ENCODE measurements at regions not wholly inside any gene's neighbourhood (a gene's known extent, or its start where the extent isn't known, plus 50 kb on each side); places are given as distances from the start of the nearest gene placed in this dataset.
"Not testable (repeated sequence)": the region's sequence is repeated elsewhere in the genome, so short reads cannot be mapped to it uniquely, and the experiment has no call there.

DNA sequence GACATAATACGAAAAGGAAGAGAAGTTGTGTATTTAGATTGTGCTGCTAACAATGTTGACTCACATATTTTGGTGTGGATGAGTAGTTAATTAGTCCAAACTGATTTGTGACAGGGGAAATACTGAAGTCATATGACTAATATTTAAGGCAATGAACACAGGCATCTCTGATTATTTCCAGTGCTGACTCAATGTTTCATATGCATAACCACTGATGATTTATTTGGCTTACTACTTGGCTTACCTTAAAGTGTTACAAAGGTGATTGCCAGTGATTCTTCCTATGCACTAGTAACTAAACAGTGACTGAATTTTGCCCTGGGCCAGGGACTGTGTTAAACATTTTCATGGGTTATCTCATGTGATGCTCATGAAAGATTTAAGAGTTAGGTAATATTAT, 722.6 kb downstream of the METTL4 start:
- DNase-seq (ENCODE audit: low spot score) = peak; percentile 13

DNA sequence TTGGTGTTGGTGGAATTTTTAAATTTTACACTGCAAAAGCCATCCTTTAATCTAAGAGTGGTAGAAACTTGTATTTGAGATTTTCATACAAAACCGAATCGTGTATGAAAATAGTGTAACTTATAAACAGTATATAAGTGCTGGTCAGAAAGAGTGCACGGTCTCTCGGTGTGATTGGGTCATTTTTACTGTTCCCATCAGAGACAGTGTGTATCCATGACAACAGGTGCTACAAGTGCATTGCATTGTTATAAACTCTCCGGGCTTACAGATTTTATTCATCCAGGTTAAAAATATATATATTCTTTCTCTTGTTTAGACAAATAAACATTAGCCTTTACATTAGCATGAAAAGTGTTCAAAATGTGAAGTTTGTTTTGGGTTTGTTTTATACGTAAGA, 721.9 kb downstream of the METTL4 start:
- DNase-seq (ENCODE audit: low spot score) = no peak

DNA sequence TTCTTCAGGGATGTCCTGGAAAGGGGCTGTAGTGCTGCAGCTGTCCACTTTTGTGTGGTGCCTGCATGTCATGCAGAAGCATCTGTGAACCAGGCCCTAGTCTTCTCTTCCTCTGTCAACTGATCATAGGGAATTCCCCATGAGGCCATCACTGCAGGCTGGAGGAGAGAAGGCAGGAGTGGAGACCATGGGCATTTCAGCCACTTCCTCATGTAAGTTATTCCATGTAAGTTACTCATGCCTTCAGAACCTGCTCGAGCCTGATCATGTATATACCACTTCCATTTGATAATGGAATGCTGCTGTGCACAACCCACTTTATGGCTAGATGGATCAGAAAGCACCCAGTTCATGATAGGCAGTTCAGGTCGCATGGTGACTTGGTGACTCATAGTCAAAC, 714.0 kb downstream of the METTL4 start:
- DNase-seq (ENCODE audit: low spot score) = not testable (repeated sequence)

DNA sequence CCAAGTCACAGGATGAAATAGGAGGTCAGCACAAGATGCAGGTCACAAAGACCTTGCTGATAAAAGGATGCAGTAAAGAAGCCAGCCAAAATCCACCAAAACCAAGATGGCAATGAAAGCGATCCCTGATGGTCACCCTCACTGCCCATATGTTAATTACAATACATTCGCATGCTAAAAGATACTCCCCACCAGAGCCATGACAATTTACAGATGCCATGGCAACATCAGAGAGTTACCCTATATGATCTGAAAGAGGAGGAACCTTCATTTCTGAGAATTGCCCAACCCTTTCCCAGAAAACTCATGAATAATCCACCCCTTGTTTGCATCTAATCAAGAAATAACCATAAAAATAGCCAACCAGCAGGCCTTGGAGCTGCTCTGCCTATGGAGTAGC, 709.8 kb downstream of the METTL4 start:
- DNase-seq (ENCODE audit: low spot score) = no peak

DNA sequence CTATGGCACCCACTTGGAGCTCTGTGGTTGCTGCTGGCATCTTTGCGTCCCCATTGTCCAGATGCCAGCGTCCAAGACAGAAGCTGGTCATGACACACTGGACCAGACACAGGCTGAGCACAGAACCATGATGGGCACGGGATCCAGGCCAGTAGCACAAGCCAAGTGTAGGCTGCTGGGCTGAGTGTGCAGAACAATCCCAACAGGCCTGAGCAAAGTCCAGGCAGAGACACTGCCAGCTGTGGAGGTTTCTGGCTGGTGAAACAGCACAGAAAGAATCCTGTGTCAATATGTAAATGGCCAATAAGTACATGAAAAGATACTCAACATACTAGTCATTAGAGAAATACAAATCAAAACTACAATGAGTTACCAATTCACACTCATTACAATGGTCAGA, 705.4 kb downstream of the METTL4 start:
- no peak for DNase-seq (ENCODE audit: low spot score)

DNA sequence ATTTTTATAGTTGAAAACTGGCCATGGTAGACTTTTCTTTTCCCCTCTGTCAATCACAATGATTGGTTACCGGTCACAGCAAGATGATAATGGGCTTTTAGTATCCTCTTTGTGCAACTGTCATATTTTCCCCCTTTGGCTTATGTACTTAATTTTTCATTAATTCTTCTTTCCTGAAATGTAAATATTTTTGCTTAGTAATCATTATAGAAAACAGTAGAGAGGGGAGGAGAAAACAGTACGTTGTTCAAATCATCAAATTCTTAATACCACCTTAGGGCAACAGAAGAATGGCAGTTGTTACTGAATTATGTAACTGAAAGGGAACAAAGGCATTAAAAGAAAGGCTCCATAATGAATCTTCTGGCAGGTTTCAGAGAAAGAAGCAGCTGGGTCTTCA, 699.0 kb downstream of the METTL4 start:
- DNase-seq (ENCODE audit: low spot score) = no peak

DNA sequence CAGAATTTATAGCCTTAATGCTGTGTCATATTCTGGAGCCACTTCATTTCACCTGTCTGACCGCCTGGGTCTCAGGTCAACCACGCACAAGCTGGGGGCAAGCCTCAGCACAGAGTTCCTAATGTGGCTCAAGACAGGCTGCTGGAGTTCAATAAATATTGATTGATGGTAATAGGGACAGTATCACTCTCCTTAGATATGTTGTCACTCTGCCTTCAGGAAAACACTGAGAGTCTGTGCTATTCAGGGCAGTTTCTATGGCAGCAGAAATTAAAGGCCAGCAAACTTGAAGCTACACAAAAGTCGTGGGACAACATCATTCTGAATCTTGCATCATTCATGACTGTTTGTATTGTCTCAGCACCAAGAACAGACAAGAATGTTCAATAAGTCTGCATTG, 696.1 kb downstream of the METTL4 start:
- no peak for DNase-seq (ENCODE audit: low spot score)

DNA sequence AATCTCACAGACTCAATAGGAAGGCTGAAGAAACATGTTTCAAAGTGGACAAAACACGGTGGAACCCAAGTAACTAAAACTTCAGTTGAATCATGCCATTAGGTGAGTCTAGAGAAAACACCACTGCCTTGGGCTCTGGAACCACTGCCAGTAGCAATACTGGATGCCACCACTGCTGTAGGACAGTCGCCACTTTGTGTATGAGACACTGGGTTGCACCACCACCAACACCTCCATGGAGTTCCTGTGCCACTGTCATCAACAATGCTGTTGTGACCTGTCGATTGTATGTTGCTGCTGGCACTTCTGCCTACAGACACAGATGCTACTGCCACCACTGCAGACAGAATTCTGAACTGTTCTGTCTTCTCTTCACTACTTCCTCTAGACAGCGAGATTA, 686.7 kb downstream of the METTL4 start:
- no peak for DNase-seq (ENCODE audit: low spot score)

DNA sequence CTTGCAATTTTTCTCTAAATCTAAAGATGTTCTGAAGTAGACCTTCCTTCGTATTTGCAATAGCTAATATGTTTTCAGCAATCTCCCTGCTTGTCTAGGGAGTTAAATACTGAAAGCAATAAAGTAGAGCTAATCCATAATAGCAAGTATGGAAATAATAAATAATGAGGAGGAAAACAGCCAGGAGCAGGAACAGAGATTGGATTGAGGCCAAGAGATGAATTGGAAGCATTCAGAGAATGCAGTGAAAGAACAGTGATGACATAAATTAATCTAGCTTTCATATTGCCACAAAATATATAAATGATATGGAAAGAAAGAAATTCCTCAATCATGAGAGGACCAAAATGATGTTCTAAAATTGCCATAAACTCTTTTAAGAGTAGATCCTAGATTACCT, 679.7 kb downstream of the METTL4 start:
- DNase-seq (ENCODE audit: low spot score) = no peak

DNA sequence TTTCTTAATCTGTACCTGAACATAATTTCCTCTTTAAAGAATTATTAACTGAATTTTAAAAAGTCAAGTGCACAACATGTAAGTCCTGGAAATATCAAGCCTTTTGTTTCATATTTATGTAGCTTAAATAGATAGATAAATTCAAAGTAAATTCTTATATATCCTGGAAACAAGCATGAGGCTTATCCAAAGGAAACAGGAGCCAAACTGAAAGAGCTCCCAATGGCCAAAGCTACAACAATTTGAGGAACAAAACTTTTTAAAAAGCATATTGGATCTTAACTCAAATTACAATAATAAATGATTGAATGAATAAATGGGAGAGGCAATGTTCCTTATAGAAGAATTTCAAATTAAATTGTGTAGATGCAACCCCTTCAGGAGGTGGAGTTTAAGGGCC, 679.1 kb downstream of the METTL4 start:
- DNase-seq (ENCODE audit: low spot score) = no peak

DNA sequence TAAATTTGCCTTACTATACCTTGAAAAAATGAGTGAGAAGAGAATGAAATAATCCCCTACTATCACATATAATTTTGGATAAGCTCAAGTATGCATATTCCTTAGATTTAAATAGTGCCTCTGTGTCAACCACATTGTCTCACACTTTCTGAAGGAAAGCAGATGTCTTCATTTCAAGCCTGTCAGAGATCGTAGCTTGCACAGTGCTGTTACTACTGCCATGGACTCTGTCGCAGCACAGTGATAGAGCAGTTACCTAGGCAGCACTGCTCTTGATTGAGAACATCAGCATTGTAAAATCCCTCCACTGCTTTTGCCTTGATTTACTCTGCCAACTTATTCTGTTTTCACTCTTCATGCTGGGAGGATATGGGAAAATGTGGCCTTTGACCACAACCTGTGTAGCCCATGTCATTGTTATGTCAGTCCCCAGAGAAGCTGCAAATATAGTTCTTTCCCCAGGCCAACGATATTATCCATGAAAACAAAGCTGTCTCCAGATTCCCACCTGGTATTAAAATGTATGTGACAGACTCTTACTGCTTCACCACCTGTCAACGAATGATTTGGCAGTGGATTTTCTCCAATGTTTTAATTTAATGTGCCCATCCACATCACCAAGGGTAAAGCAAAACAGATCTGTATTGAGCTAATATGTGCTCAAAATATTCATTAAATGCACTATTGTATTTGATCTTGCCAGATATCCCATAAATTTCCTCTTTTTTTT, 675.7 kb downstream of the METTL4 start:
- DNase-seq (ENCODE audit: low spot score) = no peak

DNA sequence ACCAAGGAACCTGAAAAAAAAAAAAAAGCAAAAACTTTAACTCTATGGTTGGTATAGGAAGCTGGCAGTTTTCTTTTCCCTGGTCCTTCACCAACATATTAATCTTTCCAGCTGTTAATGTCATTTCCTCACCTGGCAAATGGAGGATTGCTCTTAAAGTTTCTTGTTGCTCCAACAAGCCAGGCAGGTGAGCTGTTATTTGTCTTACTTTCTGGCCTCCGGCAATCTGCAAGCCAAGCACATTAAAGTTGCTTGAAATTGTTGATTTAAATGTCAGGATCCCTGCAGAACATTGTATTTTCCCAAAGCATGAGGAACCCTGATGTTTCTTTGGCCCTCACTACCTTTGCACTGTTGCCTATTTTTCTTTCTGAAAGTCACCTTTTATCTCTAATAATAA, 664.9 kb downstream of the METTL4 start:
- no peak for DNase-seq (ENCODE audit: low spot score)

DNA sequence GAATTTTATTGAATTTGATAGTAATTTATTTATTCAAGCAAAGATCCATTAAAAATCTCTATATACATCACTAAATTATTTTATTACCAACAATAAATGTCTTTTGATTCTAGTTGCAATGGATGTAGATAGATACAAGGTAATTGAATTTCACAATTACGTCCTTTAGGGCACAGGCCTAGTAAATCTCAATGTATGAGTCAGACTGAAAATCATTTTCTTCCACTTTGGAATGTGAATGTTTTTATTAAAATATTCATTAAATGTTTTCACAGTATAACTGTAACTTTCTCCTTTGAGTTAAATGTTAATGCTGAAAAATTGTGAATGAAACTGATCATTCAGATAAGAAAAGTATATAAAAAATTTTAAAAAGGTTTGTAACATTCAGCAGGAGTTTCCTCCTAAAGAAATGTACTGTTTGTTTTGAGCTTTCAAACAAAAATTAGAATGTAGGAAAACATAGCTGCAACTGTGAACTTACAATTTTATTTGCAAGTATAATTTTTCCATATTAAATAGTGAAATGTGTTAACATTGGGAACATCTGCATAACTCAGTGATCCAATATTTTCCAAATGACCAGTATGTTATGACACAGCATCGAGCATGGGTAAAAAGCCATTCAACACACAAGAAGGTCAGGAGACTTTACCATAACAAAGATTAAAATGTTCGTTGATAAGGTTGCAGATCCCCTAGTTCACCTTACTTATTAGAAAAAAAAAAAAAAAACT, 663.7 kb downstream of the METTL4 start:
- no peak for DNase-seq (ENCODE audit: low spot score)

DNA sequence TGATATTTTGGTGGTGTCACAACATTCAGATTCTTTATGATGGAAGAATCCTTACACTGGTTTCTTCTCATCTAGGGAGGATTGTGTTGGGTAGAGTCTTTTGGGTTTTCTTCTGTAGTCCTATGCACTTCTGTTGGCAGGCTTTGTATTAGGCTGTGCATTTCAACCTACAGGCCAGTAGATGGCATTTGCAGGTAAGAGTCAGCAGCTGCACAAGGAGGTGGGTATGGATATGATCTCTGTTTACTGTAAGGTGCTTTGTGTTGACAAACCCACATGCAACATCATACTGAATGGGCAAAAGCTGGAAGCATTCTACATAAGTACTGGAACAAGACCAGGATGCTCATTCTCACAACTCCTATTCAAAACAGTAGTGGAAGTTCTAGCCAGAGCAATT, 656.8 kb downstream of the METTL4 start:
- DNase-seq (ENCODE audit: low spot score) = peak; percentile 39

DNA sequence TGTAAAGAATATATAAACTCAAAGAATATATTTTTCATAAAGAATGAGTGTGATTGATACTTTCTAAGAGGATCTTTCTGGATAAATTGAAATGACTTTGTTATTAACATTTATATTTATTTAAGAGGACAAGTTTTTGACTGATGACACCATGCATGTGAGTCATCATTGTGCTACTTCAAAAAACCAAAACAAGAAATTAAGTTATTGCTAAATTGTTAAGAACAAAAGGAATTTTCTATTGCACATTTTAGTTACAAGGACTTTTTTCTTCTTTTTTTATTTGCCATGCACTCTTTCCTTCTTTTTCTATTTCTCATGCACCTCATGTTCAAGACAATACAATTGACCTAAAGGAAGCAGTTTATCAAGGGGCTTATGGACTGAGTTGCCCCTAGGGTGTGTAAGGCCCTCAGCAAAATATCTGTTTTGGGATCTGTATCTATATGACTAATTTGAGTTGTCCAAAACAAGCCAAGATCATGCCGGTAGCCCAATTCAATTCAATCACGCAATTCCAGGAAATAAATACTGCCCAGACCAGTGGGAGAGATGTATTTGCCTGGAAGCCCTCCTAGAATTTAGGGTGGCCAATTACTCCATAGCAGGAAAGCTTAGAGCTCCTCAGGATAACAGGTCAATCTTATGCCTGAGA, 654.3 kb downstream of the METTL4 start:
- DNase-seq (ENCODE audit: low spot score) = no peak

DNA sequence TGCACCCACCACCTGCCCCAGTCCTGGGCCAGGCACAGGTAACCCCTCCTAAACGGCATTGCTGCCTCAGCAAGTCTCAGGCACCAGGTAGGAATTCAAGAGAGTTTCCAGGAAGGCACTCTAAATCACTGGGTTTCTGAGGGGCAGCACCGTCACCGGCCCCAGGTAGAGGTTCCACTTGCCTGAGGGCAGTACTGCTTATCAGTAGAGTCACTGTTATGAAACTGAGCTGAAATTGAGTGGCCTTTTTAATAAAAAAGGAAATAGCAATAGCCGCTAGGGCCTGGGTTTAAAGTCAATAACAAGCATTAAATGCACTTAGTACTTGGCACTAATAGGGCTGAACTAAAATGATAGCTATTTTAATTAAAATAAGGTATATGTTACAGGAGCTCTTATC, 653.7 kb downstream of the METTL4 start:
- no peak for DNase-seq (ENCODE audit: low spot score)

DNA sequence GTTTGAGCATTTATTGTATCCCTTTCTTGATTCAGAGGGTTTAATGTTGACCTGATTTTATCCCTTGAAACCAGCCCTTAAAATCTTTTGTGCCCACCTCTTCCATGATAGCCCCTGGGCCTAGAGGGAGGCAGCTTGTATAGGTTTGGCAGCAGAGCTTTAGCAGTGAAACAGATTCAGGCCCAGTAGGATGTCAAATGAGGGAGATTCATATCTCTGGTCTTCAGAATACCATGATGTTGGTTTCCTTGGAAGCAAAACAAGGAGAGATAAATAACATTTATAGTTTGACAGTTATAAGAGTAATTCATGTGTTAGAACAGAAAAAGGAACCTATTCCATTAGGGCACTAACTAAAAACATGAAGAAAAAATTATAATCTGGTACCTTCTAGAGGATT, 649.2 kb downstream of the METTL4 start:
- DNase-seq (ENCODE audit: low spot score) = no peak

DNA sequence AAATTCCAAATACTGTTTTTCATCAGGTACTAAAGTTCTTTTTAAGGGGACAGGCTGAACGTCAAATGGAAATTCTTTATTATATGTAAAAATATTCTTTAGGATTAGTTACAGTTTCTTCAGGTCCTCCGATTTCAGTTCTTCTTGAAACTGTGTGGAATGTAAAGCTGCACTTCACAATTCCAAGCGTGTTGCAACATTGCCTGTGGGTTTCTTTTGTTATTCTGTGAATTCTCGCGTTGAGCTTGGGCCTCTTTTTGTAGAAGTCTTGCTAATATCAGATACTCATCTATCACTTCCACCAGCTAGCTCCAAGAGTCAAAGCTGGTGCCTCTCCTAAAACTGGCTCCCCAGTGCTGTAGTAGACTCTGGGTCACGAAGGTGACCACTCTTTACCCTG, 642.6 kb downstream of the METTL4 start:
- no peak for DNase-seq (ENCODE audit: low spot score)

DNA sequence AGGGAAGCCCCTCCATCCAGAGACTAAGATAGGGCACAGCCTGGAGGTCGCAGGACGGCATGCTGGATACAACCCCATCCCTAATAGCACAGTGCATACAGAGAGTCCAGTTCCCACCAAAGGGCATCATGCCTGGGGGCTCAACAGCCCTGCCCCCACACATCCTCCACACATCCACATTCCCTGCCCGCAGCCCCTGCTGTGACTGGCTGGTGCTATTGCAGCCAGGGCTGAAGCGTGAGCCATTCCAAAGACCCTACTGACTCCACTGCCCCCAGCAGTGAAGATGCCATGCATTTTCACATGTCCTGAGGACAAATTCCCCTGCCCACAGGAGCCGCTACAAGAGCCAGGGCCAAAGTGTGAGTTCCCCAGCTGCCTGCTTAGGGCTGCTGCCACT, 641.6 kb downstream of the METTL4 start:
- no peak for DNase-seq (ENCODE audit: low spot score)

DNA sequence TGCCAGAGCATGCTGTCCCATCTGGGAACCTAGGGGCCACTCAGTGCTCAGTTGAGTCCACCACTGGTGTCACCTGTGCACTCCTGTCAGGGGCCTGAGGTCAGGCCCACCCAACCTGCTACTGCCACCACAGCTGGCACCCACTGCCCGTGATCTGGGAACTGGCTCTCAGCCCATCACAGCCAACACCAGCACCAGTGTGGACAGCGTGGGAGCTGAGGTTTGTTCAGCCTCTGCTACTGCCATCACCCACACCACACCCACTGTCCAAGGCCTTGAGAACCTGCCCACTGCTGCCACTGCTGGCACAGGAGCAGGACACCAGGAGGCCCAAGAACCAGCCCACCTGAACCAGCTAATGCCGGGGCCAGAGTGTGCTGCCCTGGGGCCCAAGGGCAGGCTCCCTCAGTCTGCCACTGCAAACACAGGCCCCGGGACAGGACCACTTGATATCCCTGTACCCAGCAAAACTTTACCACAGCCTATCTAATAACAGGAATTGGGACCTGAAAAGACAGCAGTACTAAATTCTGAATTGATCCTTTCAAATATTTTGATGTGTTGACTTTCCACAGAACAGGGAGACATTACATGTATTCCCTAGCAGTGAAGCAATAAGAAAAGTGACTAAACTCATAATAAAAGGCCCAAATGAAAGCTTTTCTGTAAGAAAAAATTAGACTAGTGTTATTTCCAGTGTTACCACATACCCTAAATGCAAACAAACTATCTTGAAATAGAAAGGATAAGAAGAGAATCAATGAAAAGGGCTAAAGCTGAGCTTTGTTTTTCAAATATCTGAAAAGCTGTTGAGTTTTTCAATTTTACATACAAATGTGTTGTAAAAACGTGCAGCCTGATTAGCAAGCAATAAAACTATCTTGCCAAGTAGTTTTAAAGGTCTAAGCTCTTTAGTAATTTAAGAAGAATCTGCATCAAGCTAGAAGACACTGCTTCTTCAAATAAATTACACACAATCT, 640.7 kb downstream of the METTL4 start:
- no peak for DNase-seq (ENCODE audit: low spot score)

DNA sequence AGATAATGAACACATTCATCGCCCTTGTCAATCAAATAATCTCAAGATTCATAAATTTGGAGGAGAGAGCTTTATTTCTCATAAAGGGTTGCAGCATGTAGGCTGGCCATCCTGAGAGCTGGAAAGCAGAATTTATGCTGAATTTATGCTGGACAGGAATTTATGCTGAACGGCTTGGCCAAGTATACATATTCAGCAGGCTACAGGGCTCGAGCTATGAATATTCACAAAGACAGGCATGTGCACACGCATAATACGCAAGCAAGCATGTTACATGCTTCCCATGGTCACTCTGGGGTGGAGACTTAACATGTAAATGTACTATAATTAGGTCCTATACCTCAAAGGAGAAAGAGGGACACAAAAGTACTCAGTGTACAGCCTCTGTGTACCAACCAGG, 618.8 kb downstream of the METTL4 start:
- DNase-seq (ENCODE audit: low spot score) = no peak

Data from SW480 (cell line).